GM19455 (cell line): ENCODE measurements at regions not wholly inside any gene's neighbourhood (a gene's known extent, or its start where the extent isn't known, plus 50 kb on each side); places are given as distances from the start of the nearest gene placed in this dataset.
"Not testable (repeated sequence)": the region's sequence is repeated elsewhere in the genome, so short reads cannot be mapped to it uniquely, and the experiment has no call there.

ENCODE experiments used
- ATAC-seq: cut with Tn5 transposase; IDR thresholded peaks from one replicate; pipeline ENCODE4 v1.9.1; 2021; ENCODE audit not compliant: unreplicated experiment

GRCh38 chr9:22216730-22217172 lies 207.6 kb upstream of the CDKN2B start:
- ATAC-seq: no peak

DNA sequence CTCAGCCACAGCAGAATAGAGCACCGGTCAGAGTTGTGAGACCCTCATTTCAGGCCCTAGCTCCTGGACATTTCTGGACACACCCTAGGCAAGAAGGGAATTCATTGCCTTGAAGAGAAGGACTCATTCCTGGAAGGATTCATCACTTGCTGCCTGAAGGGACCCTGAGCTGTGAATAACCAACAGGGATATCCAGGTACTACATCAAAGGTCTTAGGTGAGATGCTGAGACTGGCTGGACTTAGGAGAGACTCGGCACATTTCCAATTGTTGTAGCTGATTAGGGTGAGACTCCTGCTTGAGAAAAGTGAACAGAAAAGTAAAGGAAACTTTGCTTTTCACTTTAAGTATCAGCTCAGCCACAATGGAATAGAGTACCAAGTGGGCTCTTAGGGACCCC lies 208.1 kb upstream of the CDKN2B start:
- no peak for ATAC-seq

DNA sequence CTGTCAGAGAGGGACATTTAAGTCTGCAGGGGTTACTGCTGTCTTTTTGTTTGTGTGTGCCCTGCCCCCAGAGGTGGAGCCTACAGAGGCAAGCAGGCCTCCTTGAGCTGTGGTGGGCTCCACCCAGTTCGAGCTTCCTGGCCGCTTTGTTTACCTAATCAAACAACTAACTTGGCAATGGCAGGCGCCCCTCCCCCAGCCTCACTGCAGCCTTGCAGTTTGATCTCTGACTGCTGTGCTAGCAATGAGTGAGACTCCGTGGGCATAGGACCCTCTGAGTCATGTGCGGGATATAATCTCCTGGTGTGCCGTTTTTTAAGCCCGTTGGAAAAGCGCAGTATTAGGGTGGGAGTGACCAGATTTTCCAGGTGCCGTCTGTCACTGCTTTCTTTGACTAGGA lies 216.8 kb upstream of the CDKN2B start:
- not testable (repeated sequence) for ATAC-seq

DNA sequence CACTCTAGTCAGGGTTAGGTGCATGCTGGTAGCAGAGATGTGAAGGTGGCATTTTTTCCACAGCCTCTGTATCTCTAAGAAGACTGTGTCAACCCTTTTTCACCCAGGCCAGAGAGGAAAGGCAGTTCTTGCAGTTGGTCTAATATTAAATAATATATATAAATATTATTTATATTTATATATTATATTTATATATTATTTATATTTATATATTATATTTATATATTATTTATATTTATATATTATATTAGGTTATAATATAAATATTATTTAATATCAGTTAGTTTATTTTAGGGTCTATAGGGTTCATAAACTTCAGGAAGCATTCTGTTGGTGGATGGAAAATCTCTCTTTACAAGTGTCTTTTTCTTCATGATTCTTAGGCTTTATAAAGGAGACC lies 218.6 kb upstream of the DMRTA1 start:
- no peak for ATAC-seq

DNA sequence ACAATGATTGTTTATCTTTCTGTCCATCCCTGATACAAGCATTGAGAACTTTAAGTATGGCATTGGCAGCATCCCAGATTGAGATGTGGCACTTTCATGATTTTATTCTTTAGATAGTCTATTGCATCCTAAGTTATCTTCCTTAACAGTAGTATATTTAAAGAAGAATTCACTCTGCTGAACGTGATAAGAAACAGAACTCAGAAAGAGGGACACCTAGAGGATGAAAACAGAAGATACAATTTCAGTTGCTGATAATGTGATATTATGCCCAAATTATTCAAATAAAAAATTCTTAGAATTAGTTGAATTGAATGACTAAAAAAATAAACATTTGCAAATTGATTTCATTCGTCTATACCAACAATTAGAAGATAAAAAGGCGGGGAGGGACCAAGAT lies 218.1 kb upstream of the DMRTA1 start:
- no peak for ATAC-seq

GRCh38 chr9:22229069-22229468 lies 217.6 kb upstream of the DMRTA1 start:
- no peak for ATAC-seq

GRCh38 chr9:22231309-22231708 lies 215.3 kb upstream of the DMRTA1 start:
- ATAC-seq: not testable (repeated sequence)

GRCh38 chr9:22232971-22233370 lies 213.7 kb upstream of the DMRTA1 start:
- no peak for ATAC-seq

DNA sequence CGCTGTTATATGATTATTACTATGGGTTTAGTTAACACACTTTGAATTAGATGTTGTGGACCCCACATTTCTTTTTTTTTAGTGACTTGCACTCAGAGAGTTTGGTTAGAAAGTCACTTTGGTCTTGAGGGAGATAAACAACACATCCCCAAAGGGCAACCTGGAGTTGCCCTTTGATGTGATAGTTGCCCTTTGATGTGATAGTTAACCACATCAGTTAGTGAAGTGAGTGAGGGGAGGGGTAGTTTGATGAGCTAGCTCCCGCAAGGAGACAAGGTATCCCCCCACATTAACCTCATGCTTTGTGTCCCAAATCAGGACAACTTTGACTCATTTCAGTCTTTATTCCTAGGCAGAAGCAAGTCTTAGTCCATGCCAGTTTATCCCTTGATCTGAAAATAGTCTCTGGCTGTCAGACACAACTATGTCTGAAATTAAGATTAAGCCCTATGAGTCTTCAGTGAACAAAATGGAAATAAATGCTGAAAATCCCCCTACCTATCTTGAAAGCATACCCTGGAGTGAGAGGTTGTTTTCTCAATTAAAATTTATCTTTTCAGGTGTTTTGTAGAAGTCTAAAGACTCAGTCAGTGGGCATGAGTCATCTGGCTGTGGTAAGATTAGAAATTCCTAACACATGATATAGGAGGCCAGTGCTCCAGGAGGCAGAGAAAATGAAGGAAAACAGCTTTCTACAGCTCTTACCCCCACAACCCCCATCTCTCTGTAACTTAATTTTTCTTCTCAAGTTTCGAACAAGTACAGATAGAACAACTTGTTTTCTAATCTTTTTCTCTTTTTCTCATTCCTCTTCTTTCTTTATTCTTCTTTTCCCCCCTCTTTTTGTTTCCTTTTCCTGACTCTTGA lies 208.9 kb upstream of the DMRTA1 start:
- no peak for ATAC-seq

GRCh38 chr9:22238809-22239684 lies 207.6 kb upstream of the DMRTA1 start:
- ATAC-seq: no peak

DNA sequence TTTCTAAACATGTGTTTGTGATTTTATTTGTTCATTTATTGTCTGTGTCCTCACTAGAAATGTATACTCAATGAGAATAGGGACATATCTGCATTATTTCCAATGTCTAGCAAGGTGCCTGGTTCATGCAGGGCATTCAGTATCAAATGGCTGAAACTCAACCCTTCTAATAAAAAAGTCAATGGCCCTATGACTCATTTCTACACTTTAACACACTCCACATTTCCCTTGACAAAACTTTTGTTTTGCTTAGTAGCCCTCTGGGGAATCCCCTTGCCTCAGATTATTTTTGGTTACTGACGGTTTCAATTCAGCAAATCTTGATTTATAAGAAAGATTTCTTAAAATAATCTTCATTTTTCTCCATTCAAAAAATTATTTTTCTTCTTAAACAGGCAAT lies 206.0 kb upstream of the DMRTA1 start:
- ATAC-seq: peak; percentile 69

DNA sequence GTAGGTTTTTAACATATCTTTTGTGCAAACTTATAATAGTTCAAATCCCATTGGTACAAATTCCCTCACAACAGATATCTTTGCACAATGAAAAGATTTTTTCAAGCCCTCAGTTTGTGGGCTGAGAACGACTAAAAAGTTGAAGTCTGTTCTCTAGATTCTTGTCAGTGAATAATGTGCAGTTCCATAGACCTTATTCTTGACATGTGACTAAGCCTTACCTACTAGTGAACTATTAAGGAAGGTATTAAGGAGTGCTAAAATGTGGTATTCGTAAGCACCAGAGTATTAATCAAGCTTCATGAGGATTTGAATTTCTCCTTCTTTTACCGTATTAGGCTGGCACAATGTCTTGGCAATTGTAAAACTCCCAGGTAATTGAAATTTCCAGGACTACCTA lies 205.6 kb upstream of the DMRTA1 start:
- no peak for ATAC-seq

DNA sequence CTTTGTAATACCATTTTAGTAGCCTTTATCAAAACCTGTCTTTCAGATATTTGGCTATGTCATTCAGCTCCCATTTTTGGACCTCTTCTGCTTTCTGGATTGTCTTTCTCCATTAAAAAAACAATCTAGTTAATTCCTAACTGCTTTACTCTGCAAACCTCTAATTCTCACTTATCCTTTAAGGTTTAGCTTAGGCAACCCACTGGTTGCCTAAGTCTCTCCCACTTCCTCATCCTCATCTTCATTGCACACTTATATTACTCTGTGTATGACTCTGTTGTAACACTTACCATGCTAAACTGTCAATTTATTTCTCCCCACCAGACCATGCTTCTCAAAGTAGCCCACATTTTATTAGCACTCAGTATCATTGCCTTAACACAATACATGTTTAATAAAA lies 205.0 kb upstream of the DMRTA1 start:
- ATAC-seq: no peak

DNA sequence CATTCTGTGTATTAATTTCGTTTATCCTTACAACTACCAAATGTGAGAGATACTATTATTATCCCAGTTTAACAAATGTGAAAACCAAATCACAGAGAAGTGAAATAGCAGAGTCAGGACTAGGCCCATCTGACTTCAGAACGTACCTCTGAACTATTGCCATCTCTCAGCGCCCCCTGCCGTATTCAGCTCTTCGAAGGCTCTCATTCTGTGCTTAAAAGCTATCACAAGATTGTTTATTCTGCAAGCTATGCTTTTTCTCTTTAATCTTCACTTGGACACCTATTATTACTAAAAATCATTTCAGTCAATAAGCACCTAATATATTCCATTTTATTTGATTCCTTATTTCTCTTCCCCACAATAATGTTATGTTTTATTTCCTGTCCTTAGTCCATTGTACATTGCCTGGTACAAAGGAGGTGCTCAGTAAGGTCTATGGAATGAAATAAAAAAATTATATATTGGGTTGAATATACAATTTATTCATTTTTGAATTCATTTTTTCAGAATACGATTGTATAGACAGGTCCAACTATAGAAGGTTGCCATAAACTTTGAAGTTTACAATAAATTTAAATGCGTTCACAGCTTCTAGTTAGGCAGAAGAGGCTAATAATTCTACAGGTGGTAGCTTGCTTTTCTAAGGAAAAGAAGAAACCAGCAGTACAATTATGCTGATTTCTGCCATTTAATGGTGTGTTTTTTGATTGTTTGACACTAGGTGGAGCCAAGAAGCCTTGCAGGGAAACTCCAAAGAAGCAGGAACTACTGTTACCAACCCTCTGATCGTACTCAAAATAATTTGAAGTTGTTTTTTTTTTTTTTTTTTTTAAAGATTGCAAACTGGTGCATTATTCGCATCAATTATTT lies 202.2 kb upstream of the DMRTA1 start:
- no peak for ATAC-seq

DNA sequence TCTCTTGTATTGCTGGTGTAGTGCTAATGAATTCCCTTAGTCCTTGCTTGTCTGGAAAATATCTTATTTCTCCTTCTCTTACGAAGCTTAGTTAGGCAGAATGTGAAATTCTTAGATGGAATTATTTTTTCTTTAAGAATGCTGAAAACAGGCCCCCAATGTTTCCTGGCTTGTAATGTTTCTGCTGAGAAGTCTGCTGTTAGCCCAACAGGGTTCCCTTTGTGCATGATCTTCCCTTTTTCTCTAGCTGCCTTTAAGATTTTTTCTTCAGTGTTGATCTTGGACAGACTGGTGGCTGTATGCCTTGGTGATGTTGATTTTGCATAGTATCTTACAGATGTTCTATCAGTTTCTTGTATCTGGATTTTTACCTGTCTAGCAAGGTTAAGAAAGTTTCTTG lies 191.3 kb upstream of the DMRTA1 start:
- ATAC-seq: no peak

DNA sequence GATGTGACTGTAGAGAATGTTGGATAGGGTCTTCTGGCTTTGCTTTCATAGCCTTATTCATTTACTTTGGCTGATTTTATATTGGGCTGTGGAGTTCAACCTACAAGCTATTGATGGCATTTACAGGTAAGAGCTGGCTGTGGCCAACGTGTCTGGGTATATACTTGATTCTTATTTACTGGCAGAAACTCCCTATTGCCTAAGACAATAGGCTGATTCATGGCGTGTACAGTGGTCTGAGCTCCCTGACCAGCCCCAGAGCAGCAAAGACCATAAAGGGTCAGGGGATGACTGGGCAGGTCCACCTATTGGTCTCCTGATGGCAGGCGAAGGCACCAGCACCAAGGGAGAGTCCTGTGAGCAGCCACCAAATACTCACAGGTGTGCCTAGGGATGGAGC lies 190.2 kb upstream of the DMRTA1 start:
- no peak for ATAC-seq

GRCh38 chr9:22257026-22257816 lies 189.4 kb upstream of the DMRTA1 start:
- ATAC-seq: no peak

- no peak for ATAC-seq
These were observed 181.6 kb upstream of the DMRTA1 start for GRCh38 chr9:22265038-22265437.

DNA sequence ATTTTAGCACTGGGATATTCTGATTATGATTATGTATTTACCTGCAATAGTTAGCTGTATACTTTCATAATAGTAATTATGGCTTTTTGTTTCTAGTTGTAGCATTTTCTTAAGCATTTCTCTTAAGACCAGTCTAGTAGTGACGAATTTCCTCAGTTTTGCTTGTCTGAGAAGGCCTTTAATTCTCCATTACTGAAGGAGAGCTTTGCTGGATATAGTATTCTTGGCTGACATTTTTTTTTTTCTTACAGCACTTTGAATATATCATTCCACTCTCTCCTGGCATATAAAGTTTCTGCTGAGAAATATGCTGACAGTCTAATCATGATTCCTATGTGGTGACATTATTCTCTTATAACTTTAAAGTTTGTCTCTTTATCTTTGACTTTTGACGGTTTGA lies 181.1 kb upstream of the DMRTA1 start:
- no peak for ATAC-seq

GRCh38 chr9:22274477-22274876 lies 172.1 kb upstream of the DMRTA1 start:
- no peak for ATAC-seq
